Mononuclear cell (primary cell): ENCODE measurements at regions not wholly inside any gene's neighbourhood (a gene's known extent, or its start where the extent isn't known, plus 50 kb on each side); places are given as distances from the start of the nearest gene placed in this dataset.

Experiments
- H3K27me3 ChIP-seq: 2 replicates; pipeline ENCODE4 v1.6.0; 2011; ENCODE audit warnings: low read length, control low read depth; ENCODE audit not compliant: insufficient read depth
- H3K4me1 ChIP-seq: 2 replicates; pipeline ENCODE4 v1.5.1; 2011; ENCODE audit warnings: mild to moderate bottlenecking, low read length, control low read depth; ENCODE audit not compliant: insufficient read depth
- H3K4me3 ChIP-seq: 2 replicates; pipeline ENCODE4 v1.5.1; 2011; ENCODE audit warnings: mild to moderate bottlenecking, low read length, moderate library complexity
- H3K9me3 ChIP-seq: 2 replicates; pipeline ENCODE4 v1.5.1; 2011; ENCODE audit warnings: low read depth, mild to moderate bottlenecking, control low read depth, low read length

DNA sequence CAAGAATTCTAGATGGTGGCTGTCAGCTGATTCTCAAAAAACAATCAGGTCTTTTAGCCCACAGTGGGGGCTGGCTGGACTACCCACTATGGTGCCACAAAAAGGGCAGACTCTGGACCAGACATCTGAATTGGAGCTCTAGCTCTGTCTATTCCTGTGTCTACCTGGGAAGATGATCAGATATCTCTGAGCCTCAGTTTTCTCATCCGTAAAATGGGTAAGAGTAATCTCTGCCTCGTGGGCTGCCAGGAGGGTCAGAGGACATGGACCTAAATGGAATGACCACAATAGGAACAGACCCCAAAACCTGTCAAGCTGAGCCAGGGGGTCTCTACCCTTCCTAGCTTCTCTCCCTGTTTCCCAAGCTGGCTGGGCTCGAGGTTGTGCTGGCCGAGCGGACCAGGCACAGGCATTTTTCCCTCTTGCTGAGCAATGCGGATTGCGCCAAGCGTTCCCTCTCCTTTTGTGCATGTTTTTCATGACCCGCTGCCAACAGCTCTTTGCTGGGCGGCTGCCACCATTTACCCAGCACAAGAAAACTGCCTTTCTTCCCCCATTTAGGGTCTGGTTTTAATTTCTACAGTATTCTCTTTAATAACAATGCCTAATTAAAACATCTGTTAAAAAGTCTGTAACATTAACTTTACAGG, 74.7 kb upstream of the MAFB start:
- Histone ChIP-seq H3K9me3 (no peaks in the 10 kb centered on the region), H3K27me3 (no peaks in the 10 kb centered on the region)

GRCh38 chr20:40765814-40766480, 76.9 kb upstream of the MAFB start:
- H3K27me3 ChIP-seq = no peaks in the 10 kb centered on the region
- no peak overlapping the region for H3K4me3 ChIP-seq
- H3K9me3 ChIP-seq = no peaks in the 10 kb centered on the region
- H3K4me1 ChIP-seq = peaks cover 45% of the 10 kb centered on the region

More for the DNA sequence above, 74.7 kb upstream of the MAFB start:
- peaks cover 26% of the 10 kb centered on the region for H3K4me1 ChIP-seq
- no peak overlapping the region for H3K4me3 ChIP-seq

GRCh38 chr20:40766790-40767614, 78.0 kb upstream of the MAFB start:
- H3K4me3 ChIP-seq = no peak overlapping the region
- H3K9me3 ChIP-seq = no peaks in the 10 kb centered on the region
- peaks cover 49% of the 10 kb centered on the region for H3K4me1 ChIP-seq
- no peaks in the 10 kb centered on the region for H3K27me3 ChIP-seq

GRCh38 chr20:40767615-40767924, 78.5 kb upstream of the MAFB start:
- Histone ChIP-seq H3K27me3 (no peaks in the 10 kb centered on the region), H3K4me1 (peaks cover 50% of the 10 kb centered on the region), H3K4me3 (no peak overlapping the region), H3K9me3 (no peaks in the 10 kb centered on the region)

GRCh38 chr20:40768105-40768504, 79.1 kb upstream of the MAFB start:
- H3K27me3 ChIP-seq = no peaks in the 10 kb centered on the region
- no peaks in the 10 kb centered on the region for H3K9me3 ChIP-seq
- peaks cover 50% of the 10 kb centered on the region for H3K4me1 ChIP-seq
- no peak overlapping the region for H3K4me3 ChIP-seq

DNA sequence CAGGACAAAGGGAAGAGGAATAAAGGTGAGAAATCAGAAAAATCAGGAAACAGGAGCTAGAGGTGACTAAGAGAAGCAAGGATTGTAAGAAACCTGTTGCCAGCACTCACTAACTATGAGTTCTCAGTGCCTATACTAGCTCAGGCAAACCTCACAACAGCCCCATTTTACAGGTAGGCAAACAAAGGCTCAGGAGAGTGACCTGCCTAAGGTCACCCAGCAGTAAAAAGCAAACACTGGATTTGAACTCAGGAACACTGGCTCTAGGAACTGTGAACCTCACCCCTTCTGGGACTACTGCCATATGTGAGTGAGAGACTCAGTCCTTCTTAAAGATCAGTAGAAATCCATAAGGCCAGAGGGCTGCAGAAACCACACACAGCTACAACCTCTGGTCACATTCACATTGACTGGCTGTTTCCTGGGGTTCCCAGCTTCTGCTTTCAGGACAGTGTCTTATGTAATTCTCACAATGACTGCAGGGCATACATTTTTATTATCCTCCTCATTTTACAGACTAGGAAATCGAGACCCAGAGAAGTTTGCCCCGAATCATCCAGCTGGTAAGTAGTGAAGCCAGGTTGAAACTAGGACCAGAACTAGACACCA, 80.7 kb upstream of the MAFB start:
- H3K4me3 ChIP-seq = no peak overlapping the region
- H3K27me3 ChIP-seq = no peaks in the 10 kb centered on the region
- peaks cover 63% of the 10 kb centered on the region for H3K4me1 ChIP-seq

GRCh38 chr20:40770564-40771307, 81.7 kb upstream of the MAFB start:
- Histone ChIP-seq H3K9me3 (no peaks in the 10 kb centered on the region), H3K27me3 (no peaks in the 10 kb centered on the region), H3K4me1 (peaks cover 68% of the 10 kb centered on the region), H3K4me3 (no peak overlapping the region)

More for the DNA sequence above, 80.7 kb upstream of the MAFB start:
- no peaks in the 10 kb centered on the region for H3K9me3 ChIP-seq

DNA sequence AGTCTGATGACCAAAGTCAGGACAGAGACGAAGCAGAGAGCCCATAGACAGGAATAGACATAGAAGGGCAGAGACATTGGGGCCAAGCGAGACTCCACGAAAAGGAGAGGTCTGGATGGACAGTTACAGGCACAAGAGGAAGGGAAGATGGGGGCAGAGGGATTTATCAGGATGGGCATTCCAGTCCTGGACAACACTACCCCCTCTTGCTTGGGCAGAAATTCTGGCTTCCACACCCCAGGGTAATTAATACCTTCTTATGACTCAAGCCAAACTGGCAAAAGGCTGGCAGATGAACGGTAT, 82.2 kb upstream of the MAFB start:
- Histone ChIP-seq H3K4me1 (peaks cover 68% of the 10 kb centered on the region), H3K27me3 (no peaks in the 10 kb centered on the region), H3K4me3 (no peak overlapping the region), H3K9me3 (no peaks in the 10 kb centered on the region)

- H3K4me1 ChIP-seq = peaks cover 68% of the 10 kb centered on the region
- H3K27me3 ChIP-seq = no peaks in the 10 kb centered on the region
- no peaks in the 10 kb centered on the region for H3K9me3 ChIP-seq
- no peak overlapping the region for H3K4me3 ChIP-seq
Measured at GRCh38 chr20:40771848-40772511, 82.9 kb upstream of the MAFB start.

GRCh38 chr20:40773376-40773775, 84.3 kb upstream of the MAFB start:
- Histone ChIP-seq H3K27me3 (no peaks in the 10 kb centered on the region), H3K9me3 (no peaks in the 10 kb centered on the region), H3K4me3 (no peak overlapping the region), H3K4me1 (peaks cover 77% of the 10 kb centered on the region)

DNA sequence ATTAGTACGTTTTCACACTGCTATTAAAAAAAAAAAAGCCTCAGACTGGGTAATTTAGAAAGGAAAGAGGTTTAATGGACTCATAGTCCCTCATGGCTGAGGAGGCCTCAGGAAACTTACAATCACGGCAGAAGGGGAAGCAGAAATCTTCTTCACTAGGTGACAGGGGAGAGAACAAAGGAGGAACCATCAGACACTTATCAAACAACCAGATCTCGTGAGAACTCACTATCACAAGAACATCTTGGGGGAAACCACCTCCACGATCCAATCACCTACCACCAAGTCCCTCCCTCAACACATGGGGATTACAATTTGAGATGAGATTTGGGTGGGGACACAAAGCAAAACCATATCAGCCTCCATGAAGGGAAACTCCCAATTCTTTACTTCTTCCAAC, 85.2 kb upstream of the MAFB start:
- H3K4me1 ChIP-seq = peaks cover 83% of the 10 kb centered on the region
- no peaks in the 10 kb centered on the region for H3K9me3 ChIP-seq

DNA sequence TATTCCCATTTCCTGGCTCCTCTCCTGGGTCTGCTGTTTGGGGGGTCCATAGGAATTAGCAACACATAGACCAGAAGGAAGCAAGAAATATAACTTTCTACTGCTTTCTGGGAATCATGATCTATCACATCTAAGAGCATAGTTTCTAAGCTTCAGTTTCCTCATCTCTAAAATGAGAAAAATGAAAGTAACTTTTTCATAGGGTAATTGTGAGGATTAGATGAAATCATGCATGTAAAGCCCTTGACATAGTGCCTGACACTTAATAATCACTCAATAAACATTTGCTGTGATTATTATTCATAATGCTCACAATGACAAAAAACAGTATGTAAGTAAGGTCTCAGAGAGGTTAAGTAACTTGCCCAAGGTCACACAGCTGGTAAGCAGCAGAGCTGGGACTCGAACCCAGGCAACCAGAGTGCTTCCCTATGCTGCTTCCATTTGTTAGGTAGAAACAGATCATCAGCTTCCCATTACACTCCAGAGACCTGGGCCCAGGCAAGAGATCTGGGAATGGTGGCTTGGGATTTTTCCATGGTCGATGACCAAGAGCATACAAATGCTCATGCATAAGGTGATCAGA, 86.6 kb upstream of the MAFB start:
- Histone ChIP-seq H3K4me3 (no peak overlapping the region), H3K4me1 (peaks cover 81% of the 10 kb centered on the region)

More for the DNA sequence above, 85.2 kb upstream of the MAFB start:
- Histone ChIP-seq H3K4me3 (no peak overlapping the region), H3K27me3 (no peaks in the 10 kb centered on the region)

GRCh38 chr20:40776466-40777457, 87.7 kb upstream of the MAFB start:
- Histone ChIP-seq H3K9me3 (no peaks in the 10 kb centered on the region), H3K4me1 (peaks cover 81% of the 10 kb centered on the region), H3K27me3 (no peaks in the 10 kb centered on the region), H3K4me3 (no peak overlapping the region)

More for the DNA sequence above, 86.6 kb upstream of the MAFB start:
- no peaks in the 10 kb centered on the region for H3K9me3 ChIP-seq
- no peaks in the 10 kb centered on the region for H3K27me3 ChIP-seq
